T-helper 17 cell (primary cell): ENCODE measurements at regions not wholly inside any gene's neighbourhood (a gene's known extent, or its start where the extent isn't known, plus 50 kb on each side); places are given as distances from the start of the nearest gene placed in this dataset.

Experiments used
- ATAC-seq: fragments of 150-1000 bp; cut with Tn5 transposase; 2 replicates; pipeline ENCODE4 v1.10.0; 2021; ENCODE audit warnings: mild to moderate bottlenecking, moderate library complexity
- DNase-seq, 3 donors: peaks; one replicate each; pipeline versions ENCODE4 v3.0.0 to v3.0.0-alpha.2; 2020 to 2021
- H3K9me3 ChIP-seq: one replicate; pipeline ENCODE4 v1.7.0; 2013; ENCODE audit warnings: low read length, mild to moderate bottlenecking; ENCODE audit not compliant: control insufficient read depth, poor library complexity, severe bottlenecking
- H3K27ac Mint-ChIP-seq: one replicate; pipeline ENCODE4 v1.8.0; 2022; ENCODE audit warnings: mild to moderate bottlenecking, moderate library complexity, mixed read lengths
- H3K27me3 Mint-ChIP-seq: one replicate; pipeline ENCODE4 v1.8.0; 2022; ENCODE audit warnings: mixed read lengths
- H3K36me3 Mint-ChIP-seq: one replicate; pipeline ENCODE4 v1.8.0; 2022; ENCODE audit warnings: low read depth, mixed read lengths
- H3K4me1 Mint-ChIP-seq: one replicate; pipeline ENCODE4 v1.8.0; 2022; ENCODE audit warnings: mild to moderate bottlenecking, mixed read lengths
- H3K4me3 Mint-ChIP-seq: one replicate; pipeline ENCODE4 v1.8.0; 2022; ENCODE audit warnings: mild to moderate bottlenecking, moderate library complexity, mixed read lengths

GRCh38 chr19:31572976-31573298 lies 223.7 kb upstream of the TSHZ3 start:
- Mint-ChIP-seq H3K27ac (no peak overlapping the region), H3K27me3 (peaks cover 21% of the 10 kb centered on the region), H3K4me3 (no peak overlapping the region), H3K36me3 (no peaks in the 10 kb centered on the region), H3K4me1 (no peaks in the 10 kb centered on the region)
- no peaks in the 10 kb centered on the region for H3K9me3 ChIP-seq
- no peak for ATAC-seq
- DNase-seq, result no peak

GRCh38 chr19:31574251-31574973 lies 225.2 kb upstream of the TSHZ3 start:
- Mint-ChIP-seq H3K27ac (no peak overlapping the region), H3K4me3 (no peak overlapping the region), H3K36me3 (no peaks in the 10 kb centered on the region), H3K4me1 (no peaks in the 10 kb centered on the region), H3K27me3 (peaks cover 25% of the 10 kb centered on the region)
- ATAC-seq (no peak), DNase-seq (no peak)
- H3K9me3 ChIP-seq, result no peaks in the 10 kb centered on the region

- Mint-ChIP-seq H3K4me1 (no peaks in the 10 kb centered on the region), H3K27me3 (peaks cover 25% of the 10 kb centered on the region), H3K4me3 (no peak overlapping the region), H3K36me3 (no peaks in the 10 kb centered on the region), H3K27ac (no peak overlapping the region)
- DNase-seq, result no peak
- no peak for ATAC-seq
- H3K9me3 ChIP-seq, result no peaks in the 10 kb centered on the region
Observed at GRCh38 chr19:31575846-31576335, 226.7 kb upstream of the TSHZ3 start.

- no peak overlapping the region for H3K27ac Mint-ChIP-seq
Observed at GRCh38 chr19:31578326-31578725, 229.1 kb upstream of the TSHZ3 start.

GRCh38 chr19:31583148-31583547 lies 233.9 kb upstream of the TSHZ3 start:
- H3K27me3 Mint-ChIP-seq, result peaks cover 5% of the 10 kb centered on the region
- ATAC-seq (no peak), DNase-seq (no peak)
- H3K4me3 Mint-ChIP-seq, result no peak overlapping the region
- no peaks in the 10 kb centered on the region for H3K9me3 ChIP-seq
- H3K4me1 Mint-ChIP-seq, result no peaks in the 10 kb centered on the region
- peaks cover 3% of the 10 kb centered on the region for H3K36me3 Mint-ChIP-seq
- no peak overlapping the region for H3K27ac Mint-ChIP-seq

More at GRCh38 chr19:31578326-31578725, 229.1 kb upstream of the TSHZ3 start:
- no peaks in the 10 kb centered on the region for H3K9me3 ChIP-seq
- ATAC-seq (no peak), DNase-seq (no peak)
- H3K36me3 Mint-ChIP-seq, result no peaks in the 10 kb centered on the region
- no peaks in the 10 kb centered on the region for H3K4me1 Mint-ChIP-seq
- peaks cover 17% of the 10 kb centered on the region for H3K27me3 Mint-ChIP-seq
- H3K4me3 Mint-ChIP-seq, result no peak overlapping the region

- Mint-ChIP-seq H3K27ac (no peak overlapping the region), H3K36me3 (peaks cover 3% of the 10 kb centered on the region), H3K27me3 (peaks cover 22% of the 10 kb centered on the region), H3K4me1 (no peaks in the 10 kb centered on the region), H3K4me3 (no peak overlapping the region)
- ATAC-seq (no peak), DNase-seq (no peak)
- H3K9me3 ChIP-seq, result no peaks in the 10 kb centered on the region
Observed at GRCh38 chr19:31586282-31586681, 237.0 kb upstream of the TSHZ3 start.

GRCh38 chr19:31589109-31589508 lies 239.9 kb upstream of the TSHZ3 start:
- Mint-ChIP-seq H3K27me3 (peaks cover 30% of the 10 kb centered on the region), H3K4me1 (no peaks in the 10 kb centered on the region), H3K4me3 (no peak overlapping the region), H3K27ac (no peak overlapping the region), H3K36me3 (peaks cover 3% of the 10 kb centered on the region)
- ATAC-seq (no peak), DNase-seq (no peak)
- H3K9me3 ChIP-seq, result no peaks in the 10 kb centered on the region

GRCh38 chr19:31591258-31591657 lies 242.0 kb upstream of the TSHZ3 start:
- H3K9me3 ChIP-seq, result no peaks in the 10 kb centered on the region
- Mint-ChIP-seq H3K4me1 (no peaks in the 10 kb centered on the region), H3K4me3 (no peak overlapping the region), H3K36me3 (peaks cover 3% of the 10 kb centered on the region), H3K27ac (no peak overlapping the region), H3K27me3 (peaks cover 36% of the 10 kb centered on the region)
- ATAC-seq, result no peak
- DNase-seq, result no peak

GRCh38 chr19:31592456-31592855 lies 243.2 kb upstream of the TSHZ3 start:
- no peak for DNase-seq
- ATAC-seq, result no peak
- H3K9me3 ChIP-seq, result no peaks in the 10 kb centered on the region
- Mint-ChIP-seq H3K4me3 (no peak overlapping the region), H3K4me1 (no peaks in the 10 kb centered on the region), H3K27ac (no peak overlapping the region), H3K36me3 (peaks cover 3% of the 10 kb centered on the region), H3K27me3 (peaks cover 43% of the 10 kb centered on the region)

- Mint-ChIP-seq H3K4me3 (no peak overlapping the region), H3K27ac (no peak overlapping the region), H3K27me3 (peaks cover 31% of the 10 kb centered on the region), H3K4me1 (no peaks in the 10 kb centered on the region), H3K36me3 (no peaks in the 10 kb centered on the region)
- ATAC-seq (no peak), DNase-seq (no peak)
- H3K9me3 ChIP-seq, result no peaks in the 10 kb centered on the region
Observed at GRCh38 chr19:31594701-31595100, 245.5 kb upstream of the TSHZ3 start.

GRCh38 chr19:31595521-31595920 lies 246.3 kb upstream of the TSHZ3 start:
- H3K27ac Mint-ChIP-seq, result no peak overlapping the region
- no peak overlapping the region for H3K4me3 Mint-ChIP-seq
- no peaks in the 10 kb centered on the region for H3K4me1 Mint-ChIP-seq
- H3K36me3 Mint-ChIP-seq, result no peaks in the 10 kb centered on the region
- peaks cover 23% of the 10 kb centered on the region for H3K27me3 Mint-ChIP-seq
- ATAC-seq (no peak), DNase-seq (no peak)
- H3K9me3 ChIP-seq, result no peaks in the 10 kb centered on the region

GRCh38 chr19:31596751-31597150 lies 247.5 kb upstream of the TSHZ3 start:
- no peaks in the 10 kb centered on the region for H3K36me3 Mint-ChIP-seq
- no peaks in the 10 kb centered on the region for H3K9me3 ChIP-seq
- ATAC-seq (no peak), DNase-seq (no peak)
- H3K4me3 Mint-ChIP-seq, result no peak overlapping the region
- no peak overlapping the region for H3K27ac Mint-ChIP-seq
- peaks cover 18% of the 10 kb centered on the region for H3K27me3 Mint-ChIP-seq
- no peaks in the 10 kb centered on the region for H3K4me1 Mint-ChIP-seq

- Mint-ChIP-seq H3K27me3 (peaks cover 18% of the 10 kb centered on the region), H3K4me3 (no peak overlapping the region), H3K27ac (no peak overlapping the region), H3K4me1 (no peaks in the 10 kb centered on the region), H3K36me3 (no peaks in the 10 kb centered on the region)
- H3K9me3 ChIP-seq, result no peaks in the 10 kb centered on the region
- DNase-seq, result no peak
- no peak for ATAC-seq
Observed at GRCh38 chr19:31597616-31598015, 248.4 kb upstream of the TSHZ3 start.

GRCh38 chr19:31598730-31599238 lies 249.5 kb upstream of the TSHZ3 start:
- ATAC-seq (no peak), DNase-seq (no peak)
- peaks cover 13% of the 10 kb centered on the region for H3K27me3 Mint-ChIP-seq
- H3K4me1 Mint-ChIP-seq, result no peaks in the 10 kb centered on the region
- no peak overlapping the region for H3K27ac Mint-ChIP-seq
- no peak overlapping the region for H3K4me3 Mint-ChIP-seq
- H3K9me3 ChIP-seq, result no peaks in the 10 kb centered on the region
- no peaks in the 10 kb centered on the region for H3K36me3 Mint-ChIP-seq
